ENCODE measurements at regions not wholly inside any gene's neighbourhood (a gene's known extent, or its start where the extent isn't known, plus 50 kb on each side); places are given as distances from the start of the nearest gene placed in this dataset.

DNA sequence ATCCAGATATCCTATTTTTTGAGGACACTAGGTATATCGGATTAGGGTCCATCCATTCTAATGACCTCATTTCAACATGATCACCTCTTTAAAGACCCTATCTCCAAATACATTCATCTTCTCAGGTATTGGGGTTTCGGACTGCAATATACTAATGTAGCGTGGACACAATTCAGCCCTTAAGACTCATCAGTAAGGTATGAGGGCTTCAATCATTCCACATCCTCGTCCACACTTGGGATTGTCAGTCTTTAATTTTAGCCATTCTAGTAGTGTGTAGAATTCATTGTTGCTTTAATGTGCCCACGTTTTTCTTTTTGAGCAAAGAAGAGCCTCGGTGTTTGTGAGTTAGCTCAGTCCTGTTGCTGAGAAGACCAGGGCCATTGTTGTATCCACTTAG, 177.0 kb upstream of the TBX3 start:
- TF ChIP-seq, protein P1, sequence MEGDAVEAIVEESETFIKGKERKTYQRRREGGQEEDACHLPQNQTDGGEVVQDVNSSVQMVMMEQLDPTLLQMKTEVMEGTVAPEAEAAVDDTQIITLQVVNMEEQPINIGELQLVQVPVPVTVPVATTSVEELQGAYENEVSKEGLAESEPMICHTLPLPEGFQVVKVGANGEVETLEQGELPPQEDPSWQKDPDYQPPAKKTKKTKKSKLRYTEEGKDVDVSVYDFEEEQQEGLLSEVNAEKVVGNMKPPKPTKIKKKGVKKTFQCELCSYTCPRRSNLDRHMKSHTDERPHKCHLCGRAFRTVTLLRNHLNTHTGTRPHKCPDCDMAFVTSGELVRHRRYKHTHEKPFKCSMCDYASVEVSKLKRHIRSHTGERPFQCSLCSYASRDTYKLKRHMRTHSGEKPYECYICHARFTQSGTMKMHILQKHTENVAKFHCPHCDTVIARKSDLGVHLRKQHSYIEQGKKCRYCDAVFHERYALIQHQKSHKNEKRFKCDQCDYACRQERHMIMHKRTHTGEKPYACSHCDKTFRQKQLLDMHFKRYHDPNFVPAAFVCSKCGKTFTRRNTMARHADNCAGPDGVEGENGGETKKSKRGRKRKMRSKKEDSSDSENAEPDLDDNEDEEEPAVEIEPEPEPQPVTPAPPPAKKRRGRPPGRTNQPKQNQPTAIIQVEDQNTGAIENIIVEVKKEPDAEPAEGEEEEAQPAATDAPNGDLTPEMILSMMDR (conservative IDR thresholded peaks at IDR 0.05; ENCODE audit: low read depth, low read length): no peak
- TF ChIP-seq EZH2phosphoT487 (IDR thresholded peaks at IDR 0.05; ENCODE audit: borderline replicate concordance, low read length) (no peak), EZH2 (IDR thresholded peaks at IDR 0.05; ENCODE audit: low read length, unreplicated experiment) (no peak)
- Histone ChIP-seq H3K9me2 (replicated peaks; ENCODE audit: low read length) (no peaks in the 10 kb centered on the region), H3K36me3 (ENCODE audit: low read depth, low read length) (no peaks in the 10 kb centered on the region), H4K20me1 (ENCODE audit: low read length) (no peaks in the 10 kb centered on the region), H3K79me2 (ENCODE audit: low read length) (no peaks in the 10 kb centered on the region), H2AFZ (ENCODE audit: low read length) (no peak overlapping the region), H3K4me2 (ENCODE audit: low read length) (no peak overlapping the region), H3K9ac (ENCODE audit: low read length) (no peak overlapping the region), H3K9me3 (ENCODE audit: low read length) (no peaks in the 10 kb centered on the region), H3K4me1 (ENCODE audit: insufficient read depth, low read length) (no peaks in the 10 kb centered on the region), H3K27me3 (ENCODE audit: low read length) (no peaks in the 10 kb centered on the region), H3K27ac (ENCODE audit: low read length) (no peak overlapping the region), H3K4me3 (ENCODE audit: low read length) (no peak overlapping the region), H3F3A (ENCODE audit: low read length, unreplicated experiment) (no peaks in the 10 kb centered on the region)
- no peak for ATAC-seq
- ChIA-PET POLR2A (ENCODE audit: unreplicated experiment) (no interaction called here), CTCF (no interaction called here)
- no peak for DNase-seq
- intact Hi-C loops (cut with micrococcal nuclease): no loop called here
- no TSS peak for BruUV-seq (replicated peaks)

DNA sequence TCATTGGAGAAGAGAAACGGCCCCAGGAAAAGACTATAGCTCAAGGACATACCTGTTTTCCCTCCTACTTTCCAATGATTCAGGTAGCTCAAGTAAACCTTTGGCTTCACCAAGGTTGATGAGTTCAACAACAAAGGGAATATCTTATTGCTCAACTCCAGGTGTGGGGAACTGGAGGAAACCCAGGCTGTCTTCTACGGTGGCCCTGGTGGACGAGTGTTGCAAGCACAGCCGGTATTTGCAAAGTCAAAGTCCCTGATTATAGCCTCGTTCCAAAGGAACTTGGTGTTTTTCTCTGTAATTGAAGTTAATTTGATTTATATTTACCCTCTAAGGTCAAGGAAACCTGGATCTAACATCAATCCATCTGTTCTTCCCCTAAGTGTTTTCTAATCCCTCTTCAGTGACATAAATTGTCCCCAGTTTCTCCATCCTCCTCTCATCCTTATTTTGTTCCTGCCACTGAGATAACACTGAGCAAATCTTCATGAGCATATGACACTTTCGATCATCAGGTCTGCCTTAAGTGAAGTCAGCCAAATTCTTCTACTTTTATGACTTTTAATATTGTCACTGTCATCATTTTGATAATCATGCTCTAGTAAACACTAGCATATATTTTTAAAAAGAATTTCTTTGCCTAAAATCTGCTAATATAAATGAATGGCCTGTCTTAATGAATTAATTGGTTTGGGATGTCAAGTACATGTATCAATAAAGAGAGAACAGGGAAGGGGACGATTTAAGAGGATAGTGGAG, 174.6 kb upstream of the TBX3 start:
- no peaks in the 10 kb centered on the region for H3K79me2 ChIP-seq (ENCODE audit: low read length)
- H3F3A ChIP-seq (ENCODE audit: low read length, unreplicated experiment): no peaks in the 10 kb centered on the region
- BruUV-seq (replicated peaks): no TSS peak
- H3K27ac ChIP-seq (ENCODE audit: low read length): no peak overlapping the region
- H4K20me1 ChIP-seq (ENCODE audit: low read length): no peaks in the 10 kb centered on the region
- H3K4me3 ChIP-seq (ENCODE audit: low read length): no peak overlapping the region
- DNase-seq (peak; percentile 20), ATAC-seq (no peak)
- no peaks in the 10 kb centered on the region for H3K36me3 ChIP-seq (ENCODE audit: low read depth, low read length)
- H3K4me2 ChIP-seq (ENCODE audit: low read length): no peak overlapping the region
- H3K27me3 ChIP-seq (ENCODE audit: low read length): no peaks in the 10 kb centered on the region
- TF ChIP-seq, protein P1 (conservative IDR thresholded peaks at IDR 0.05; ENCODE audit: low read depth, low read length): peak; percentile 54
- TF ChIP-seq EZH2 (IDR thresholded peaks at IDR 0.05; ENCODE audit: low read length, unreplicated experiment): no peak
- TF ChIP-seq EZH2phosphoT487 (IDR thresholded peaks at IDR 0.05; ENCODE audit: borderline replicate concordance, low read length): no peak
- H3K9me3 ChIP-seq (ENCODE audit: low read length): no peaks in the 10 kb centered on the region
- no peak overlapping the region for H3K9ac ChIP-seq (ENCODE audit: low read length)
- H3K9me2 ChIP-seq (replicated peaks; ENCODE audit: low read length): no peaks in the 10 kb centered on the region
- no peaks in the 10 kb centered on the region for H3K4me1 ChIP-seq (ENCODE audit: insufficient read depth, low read length)
- intact Hi-C loops (cut with micrococcal nuclease): no loop called here
- ChIA-PET CTCF (no interaction called here), POLR2A (ENCODE audit: unreplicated experiment) (no interaction called here)
- H2AFZ ChIP-seq (ENCODE audit: low read length): no peak overlapping the region

DNA sequence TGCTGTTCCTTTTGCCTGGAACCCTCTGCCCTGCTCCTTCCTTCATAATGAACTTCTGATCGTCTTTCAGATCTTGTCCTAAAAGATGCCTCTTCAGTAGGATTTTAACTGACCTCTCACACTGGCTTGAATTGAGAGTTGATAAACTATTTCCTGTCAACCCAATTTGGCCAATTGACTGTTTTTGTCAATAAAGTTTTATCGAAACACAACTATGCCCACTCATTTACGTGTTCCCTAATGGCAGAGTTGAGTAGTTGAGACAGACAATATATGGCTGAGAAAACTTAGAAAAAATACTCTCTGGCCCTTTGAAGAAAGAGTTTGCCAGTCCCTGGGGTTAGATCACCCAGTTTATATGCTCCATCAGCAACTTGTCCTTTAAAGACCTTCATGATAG, 171.7 kb upstream of the TBX3 start:
- H3K9ac ChIP-seq (ENCODE audit: low read length): no peak overlapping the region
- no peaks in the 10 kb centered on the region for H3K9me3 ChIP-seq (ENCODE audit: low read length)
- no peaks in the 10 kb centered on the region for H3K4me1 ChIP-seq (ENCODE audit: insufficient read depth, low read length)
- no peaks in the 10 kb centered on the region for H3K9me2 ChIP-seq (replicated peaks; ENCODE audit: low read length)
- H3K36me3 ChIP-seq (ENCODE audit: low read depth, low read length): no peaks in the 10 kb centered on the region
- H3K79me2 ChIP-seq (ENCODE audit: low read length): no peaks in the 10 kb centered on the region
- H3K27me3 ChIP-seq (ENCODE audit: low read length): no peaks in the 10 kb centered on the region
- no peak overlapping the region for H3K4me2 ChIP-seq (ENCODE audit: low read length)
- H3F3A ChIP-seq (ENCODE audit: low read length, unreplicated experiment): no peaks in the 10 kb centered on the region
- H3K4me3 ChIP-seq (ENCODE audit: low read length): no peak overlapping the region
- BruUV-seq (replicated peaks): no TSS peak
- ChIA-PET CTCF (no interaction called here), POLR2A (ENCODE audit: unreplicated experiment) (interaction anchor here (0.7 kb wide), 1 partner anchor 75 kb away, joined by 4 read pairs; no protein-coding TSS in a partner anchor)
- DNase-seq (no peak), ATAC-seq (no peak)
- no peaks in the 10 kb centered on the region for H4K20me1 ChIP-seq (ENCODE audit: low read length)
- H2AFZ ChIP-seq (ENCODE audit: low read length): no peak overlapping the region
- TF ChIP-seq, protein P1 (conservative IDR thresholded peaks at IDR 0.05; ENCODE audit: low read depth, low read length): no peak
- TF ChIP-seq EZH2phosphoT487 (IDR thresholded peaks at IDR 0.05; ENCODE audit: borderline replicate concordance, low read length): no peak
- no peak for TF ChIP-seq EZH2 (IDR thresholded peaks at IDR 0.05; ENCODE audit: low read length, unreplicated experiment)
- intact Hi-C loops (cut with micrococcal nuclease): no loop called here
- H3K27ac ChIP-seq (ENCODE audit: low read length): no peak overlapping the region
